Retinal pigment epithelial cell (primary cell): ENCODE measurements at regions not wholly inside any gene's neighbourhood (a gene's known extent, or its start where the extent isn't known, plus 50 kb on each side); places are given as distances from the start of the nearest gene placed in this dataset.

Experiments
- DNase-seq: peaks from one replicate; pipeline ENCODE4 v3.0.0-alpha.2; 2010; ENCODE audit warnings: low read depth
- H3K4me3 ChIP-seq: 2 replicates; pipeline ENCODE4 v1.5.1; 2011; ENCODE audit warnings: mild to moderate bottlenecking, low read length, control low read depth, moderate library complexity
- CTCF ChIP-seq: conservative IDR thresholded peaks from 2 replicates; pipeline ENCODE4 v1.5.1; 2011; ENCODE audit warnings: low read depth, low read length, control low read depth, inconsistent platforms

GRCh38 chr2:75326645-75327044 is 127.3 kb upstream of the TACR1 start:
- no peak for TF ChIP-seq CTCF
- DNase-seq: no peak
- no peak overlapping the region for H3K4me3 ChIP-seq

GRCh38 chr2:75325594-75325993 is 126.3 kb upstream of the TACR1 start:
- no peak for DNase-seq
- no peak overlapping the region for H3K4me3 ChIP-seq
- no peak for TF ChIP-seq CTCF

GRCh38 chr2:75324861-75325284 is 125.6 kb upstream of the TACR1 start:
- no peak for DNase-seq
- no peak overlapping the region for H3K4me3 ChIP-seq
- TF ChIP-seq CTCF: no peak

- peak; percentile 5 for DNase-seq
- no peak overlapping the region for H3K4me3 ChIP-seq
- TF ChIP-seq CTCF: no peak
These were observed 124.8 kb upstream of the TACR1 start for GRCh38 chr2:75324141-75324540.

GRCh38 chr2:75321599-75321922 is 122.2 kb upstream of the TACR1 start:
- no peak overlapping the region for H3K4me3 ChIP-seq

GRCh38 chr2:75320898-75321598 is 121.7 kb upstream of the TACR1 start:
- DNase-seq: peak; percentile 25

More at GRCh38 chr2:75321599-75321922, 122.2 kb upstream of the TACR1 start:
- DNase-seq: no peak
- no peak for TF ChIP-seq CTCF

More at GRCh38 chr2:75320898-75321598, 121.7 kb upstream of the TACR1 start:
- no peak for TF ChIP-seq CTCF
- no peak overlapping the region for H3K4me3 ChIP-seq
